Inflammatory macrophage (primary cell): ENCODE measurements at regions not wholly inside any gene's neighbourhood (a gene's known extent, or its start where the extent isn't known, plus 50 kb on each side); places are given as distances from the start of the nearest gene placed in this dataset.
"Not testable (repeated sequence)": the region's sequence is repeated elsewhere in the genome, so short reads cannot be mapped to it uniquely, and the experiment has no call there.

ENCODE experiments used
- DNase-seq, 2 donors: peaks; one replicate each; pipeline ENCODE4 v3.0.0-alpha.2; 2020 to 2022

DNA sequence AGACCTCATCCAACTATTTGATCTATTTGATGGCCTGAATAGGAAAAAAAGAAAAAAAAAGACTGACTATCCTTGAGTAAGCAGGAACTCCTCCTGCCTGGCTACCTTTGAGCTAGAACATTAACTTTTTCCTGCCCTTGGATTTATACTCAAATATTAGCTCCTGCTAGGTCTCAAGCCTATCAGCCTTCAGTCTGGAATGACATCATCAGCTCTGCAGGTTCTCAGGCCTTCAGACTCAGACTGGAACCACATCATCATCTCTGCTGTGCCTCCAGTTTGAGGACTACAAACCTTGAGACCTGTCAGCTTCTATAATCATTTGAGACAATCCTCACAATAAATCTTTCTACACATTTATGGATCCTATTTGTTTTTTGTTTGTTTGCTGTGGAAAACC, 754.0 kb upstream of the SLIT2 start:
- no peak for DNase-seq

GRCh38 chr4:19496756-19497155, 754.9 kb upstream of the SLIT2 start:
- DNase-seq = no peak

- DNase-seq = no peak
Measured at GRCh38 chr4:19494961-19495360, 756.7 kb upstream of the SLIT2 start.

DNA sequence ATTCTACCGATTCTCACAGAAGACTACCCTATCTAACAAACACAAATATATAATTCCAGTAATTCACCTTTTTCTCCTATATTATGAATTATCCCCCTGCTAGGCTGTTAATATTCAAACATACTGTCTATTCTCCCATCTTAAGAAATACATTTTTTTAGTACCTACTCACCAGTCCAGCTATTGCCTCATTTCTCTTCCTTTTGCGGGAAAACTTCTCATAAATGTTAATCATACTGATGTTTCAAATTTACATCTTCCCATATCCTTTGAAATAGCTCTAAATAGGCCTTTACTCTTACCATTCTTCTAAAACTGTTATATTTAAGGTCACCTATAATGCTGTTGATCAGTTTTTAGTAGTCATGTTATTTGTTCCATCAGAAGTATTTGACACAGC, 759.1 kb upstream of the SLIT2 start:
- DNase-seq = no peak

- DNase-seq = no peak
Measured at GRCh38 chr4:19486400-19486799, 765.3 kb upstream of the SLIT2 start.

DNA sequence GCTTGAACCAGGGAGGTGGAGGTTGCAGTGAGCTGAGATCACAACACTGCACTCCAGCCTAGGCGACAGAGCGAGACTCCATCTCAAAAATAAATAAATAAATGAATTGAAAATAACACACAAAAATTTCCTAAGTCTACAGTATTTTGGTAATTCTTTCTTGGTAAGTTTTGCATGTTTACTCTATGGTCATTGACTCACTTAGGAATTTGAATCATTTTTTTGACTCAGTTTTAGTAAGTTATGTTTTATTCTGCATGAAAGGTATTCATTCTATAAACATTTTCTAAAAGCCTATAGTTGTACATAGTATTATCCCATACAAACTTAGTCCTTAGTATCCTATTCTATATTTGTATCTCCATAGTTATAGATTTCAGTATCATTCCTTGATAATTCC, 772.9 kb upstream of the SLIT2 start:
- no peak for DNase-seq

GRCh38 chr4:19473569-19473968, 778.1 kb upstream of the SLIT2 start:
- DNase-seq = no peak

DNA sequence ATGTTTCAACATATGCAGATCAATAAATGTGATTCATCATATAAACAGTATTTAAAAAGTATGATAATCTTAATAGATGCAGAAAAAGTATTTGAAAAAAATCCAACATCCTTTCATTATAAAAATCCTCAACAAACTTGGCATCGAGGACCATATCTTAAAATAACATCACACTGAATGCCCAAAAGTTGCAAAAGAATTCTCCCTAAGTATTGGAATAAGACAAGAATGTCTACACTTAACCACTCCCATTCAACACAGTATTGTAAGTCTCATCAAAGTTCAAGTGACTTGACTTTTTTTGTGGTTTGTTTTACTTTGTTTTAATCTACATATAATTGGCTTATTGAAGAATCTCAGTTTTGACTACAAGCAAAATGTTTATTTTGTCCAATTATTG, 779.0 kb upstream of the SLIT2 start:
- no peak for DNase-seq

GRCh38 chr4:19470001-19470400, 781.7 kb upstream of the SLIT2 start:
- not testable (repeated sequence) for DNase-seq

DNA sequence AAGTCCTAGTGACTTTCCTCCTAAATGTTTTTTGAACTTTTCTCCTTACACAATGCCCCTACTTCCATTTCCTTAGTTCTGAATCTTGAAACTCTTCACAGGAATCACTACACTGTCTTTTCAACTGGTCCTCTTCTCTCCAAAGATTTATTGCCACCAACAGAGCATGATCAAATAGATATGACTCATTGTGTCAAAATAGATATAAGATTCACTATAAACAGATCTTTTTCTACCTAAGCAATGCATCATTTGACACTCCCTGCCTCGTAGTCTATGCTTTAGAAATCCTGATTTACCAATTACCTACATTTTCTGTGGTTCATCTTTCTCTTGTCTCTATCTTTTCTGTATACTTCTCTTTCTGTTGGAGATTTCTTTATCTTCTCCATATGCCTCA, 789.6 kb upstream of the SLIT2 start:
- DNase-seq = no peak

GRCh38 chr4:19455850-19456602, 795.7 kb upstream of the SLIT2 start:
- no peak for DNase-seq

DNA sequence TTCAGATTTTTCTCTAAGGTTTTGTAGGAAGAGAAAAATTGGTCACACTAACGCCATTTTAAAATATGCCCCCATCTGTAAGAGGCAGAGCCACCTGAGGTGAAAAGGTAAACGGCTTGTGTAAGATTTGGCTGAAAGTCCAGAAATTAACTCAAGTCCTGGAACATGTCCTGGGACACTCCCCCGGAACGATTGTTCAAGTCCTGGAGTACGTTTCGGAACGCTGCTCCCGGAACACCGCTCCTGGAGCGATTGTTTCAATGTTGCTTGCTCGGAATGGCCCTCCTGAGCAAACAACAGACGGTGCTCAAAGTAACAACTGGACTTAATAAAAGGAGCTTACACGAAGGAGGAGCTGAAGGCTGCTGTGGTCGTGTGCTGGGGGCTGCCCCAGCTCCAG, 796.5 kb upstream of the SLIT2 start:
- no peak for DNase-seq

- no peak for DNase-seq
Measured at GRCh38 chr4:19438233-19438632, 813.5 kb upstream of the SLIT2 start.

- no peak for DNase-seq
Measured at GRCh38 chr4:19437008-19437407, 814.7 kb upstream of the SLIT2 start.

GRCh38 chr4:19429684-19430083, 822.0 kb upstream of the SLIT2 start:
- DNase-seq = no peak

DNA sequence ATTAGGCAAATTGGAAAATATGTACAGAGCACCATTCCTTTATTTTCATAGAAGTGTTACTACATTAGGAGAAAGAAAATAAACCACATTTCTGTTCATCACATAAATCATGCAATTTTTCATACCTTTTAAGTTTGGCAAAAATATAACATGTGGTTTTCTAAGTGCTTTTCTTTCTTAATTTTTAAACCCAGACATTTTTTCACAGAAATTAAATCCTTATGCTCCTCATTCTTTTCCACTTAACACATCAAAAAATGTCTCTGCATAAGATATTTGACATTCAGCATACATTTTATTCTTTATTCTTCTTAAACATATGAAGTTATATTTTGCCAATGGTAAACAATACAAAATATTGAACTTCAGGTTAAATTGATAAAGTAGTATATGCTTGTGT, 826.6 kb upstream of the SLIT2 start:
- no peak for DNase-seq

DNA sequence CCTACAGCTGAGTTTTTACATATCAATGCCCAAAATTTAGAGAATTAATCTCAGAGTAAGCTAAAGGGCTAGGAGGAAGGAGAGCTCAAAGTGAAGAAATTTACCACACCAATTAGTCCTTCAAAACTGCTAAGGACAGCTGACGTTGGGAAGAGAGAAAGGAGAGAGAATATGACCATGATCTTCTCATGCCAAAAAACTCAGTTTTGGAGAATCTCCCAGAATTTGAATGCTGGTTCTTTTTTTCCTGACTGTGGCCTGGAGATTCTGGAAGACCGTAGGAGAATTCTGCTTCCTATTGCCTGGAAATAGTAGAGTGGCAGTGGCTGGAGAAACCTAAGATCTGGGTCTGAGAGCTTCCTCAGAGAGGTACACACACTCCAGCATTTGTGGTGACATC, 834.4 kb upstream of the SLIT2 start:
- DNase-seq = no peak

- no peak for DNase-seq
Measured at GRCh38 chr4:19416146-19416545, 835.6 kb upstream of the SLIT2 start.

- no peak for DNase-seq
Measured at GRCh38 chr4:19408490-19408889, 843.2 kb upstream of the SLIT2 start.

DNA sequence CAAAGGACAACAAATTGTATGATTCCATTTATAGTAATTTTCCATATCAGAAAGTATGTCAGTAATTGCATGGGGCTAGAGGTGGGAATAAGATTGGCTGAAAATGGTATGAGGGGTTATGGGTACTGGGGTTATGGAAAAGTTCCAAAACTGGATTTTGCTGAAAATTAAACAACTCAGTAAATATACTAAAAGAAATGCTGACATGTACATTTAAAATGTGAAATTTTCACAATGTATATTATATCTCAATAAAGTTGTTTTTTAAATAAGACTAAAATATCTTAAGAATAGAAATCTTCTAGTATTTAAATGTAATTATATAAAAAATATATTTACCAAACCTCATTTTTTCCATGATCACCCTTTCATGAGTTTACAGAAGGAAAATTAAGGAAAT, 844.9 kb upstream of the SLIT2 start:
- no peak for DNase-seq

DNA sequence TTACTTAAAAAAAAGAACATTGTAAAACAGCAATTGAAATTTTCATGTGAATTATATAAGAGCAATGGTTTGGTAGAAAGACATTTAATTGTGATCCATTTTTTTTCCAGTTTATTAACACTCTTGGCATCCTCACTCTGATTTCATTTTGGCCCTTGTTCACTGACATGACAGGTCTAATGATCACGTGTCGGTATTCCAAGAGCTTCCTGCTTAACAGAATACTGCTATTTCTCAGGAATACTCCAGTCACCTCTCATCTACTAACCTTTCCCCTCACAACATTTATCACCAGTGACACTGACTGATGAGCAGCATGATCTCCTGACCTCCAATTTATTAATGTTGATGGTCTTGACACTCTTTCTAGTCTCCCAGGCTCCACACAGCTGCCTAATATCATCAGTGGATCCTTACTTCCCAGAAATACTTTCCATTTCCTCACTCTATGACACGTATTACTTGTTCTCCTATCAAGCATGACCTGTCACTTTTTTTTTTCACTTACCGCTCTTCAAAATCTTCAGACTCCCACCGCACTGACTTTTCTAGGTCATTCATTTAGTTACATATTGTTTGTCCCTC, 847.8 kb upstream of the SLIT2 start:
- no peak for DNase-seq

DNA sequence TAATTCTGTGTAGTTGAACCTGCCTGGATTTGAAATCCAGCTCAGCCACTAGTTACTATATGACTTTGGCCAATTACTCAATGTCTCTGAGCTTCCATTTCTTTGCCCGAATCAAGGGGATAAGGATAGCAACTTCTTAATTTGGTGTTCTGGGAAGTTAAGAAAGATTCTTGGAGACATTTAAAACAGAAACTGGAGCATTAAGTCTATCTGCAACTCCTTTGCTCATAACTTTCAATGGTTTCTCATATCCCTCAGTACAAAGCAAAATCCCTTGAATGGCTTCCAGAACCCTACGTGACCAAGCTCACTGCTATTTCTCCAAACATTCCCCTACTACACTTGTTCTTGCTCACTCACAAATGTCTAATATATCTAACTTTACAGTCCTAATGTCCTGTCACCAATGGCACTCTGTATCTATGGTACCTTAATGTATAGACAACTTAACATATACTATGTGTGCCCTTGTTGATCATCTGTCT, 849.1 kb upstream of the SLIT2 start:
- no peak for DNase-seq

- no peak for DNase-seq
Measured at GRCh38 chr4:19401301-19402080, 850.2 kb upstream of the SLIT2 start.

- no peak for DNase-seq
Measured at GRCh38 chr4:19400820-19401219, 850.9 kb upstream of the SLIT2 start.
